DMS153 treated with DMSO at 0.1 percent for 48 hours (cell line): ENCODE measurements at regions not wholly inside any gene's neighbourhood (a gene's known extent, or its start where the extent isn't known, plus 50 kb on each side); places are given as distances from the start of the nearest gene placed in this dataset.

Experiments used
- DNase-seq: peaks from one replicate; lab custom pipeline; 2025; ENCODE audit not compliant: unreplicated experiment; lab: John Stamatoyannopoulos, UW

DNA sequence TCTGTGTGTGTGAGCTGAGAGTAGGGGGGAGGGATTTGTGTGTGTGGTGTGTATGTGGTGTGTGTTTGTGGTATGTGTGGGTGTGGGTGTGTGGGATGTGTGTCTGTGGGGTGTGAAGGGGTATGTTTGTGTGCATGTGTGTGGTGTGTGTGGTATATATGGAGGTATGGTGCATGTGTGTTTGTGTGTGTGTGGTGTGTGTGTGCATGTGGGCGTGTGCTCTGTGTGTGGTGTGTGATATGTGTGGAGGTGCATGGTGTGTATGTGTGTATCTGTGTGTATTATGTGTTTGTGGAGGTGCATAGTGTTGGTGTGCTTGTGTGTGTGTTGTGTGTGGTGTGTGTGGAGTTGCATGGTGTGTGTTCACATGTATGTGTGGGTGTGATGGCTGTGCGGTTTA is 106.0 kb downstream of the CMPK2 start:
- no peak for DNase-seq

DNA sequence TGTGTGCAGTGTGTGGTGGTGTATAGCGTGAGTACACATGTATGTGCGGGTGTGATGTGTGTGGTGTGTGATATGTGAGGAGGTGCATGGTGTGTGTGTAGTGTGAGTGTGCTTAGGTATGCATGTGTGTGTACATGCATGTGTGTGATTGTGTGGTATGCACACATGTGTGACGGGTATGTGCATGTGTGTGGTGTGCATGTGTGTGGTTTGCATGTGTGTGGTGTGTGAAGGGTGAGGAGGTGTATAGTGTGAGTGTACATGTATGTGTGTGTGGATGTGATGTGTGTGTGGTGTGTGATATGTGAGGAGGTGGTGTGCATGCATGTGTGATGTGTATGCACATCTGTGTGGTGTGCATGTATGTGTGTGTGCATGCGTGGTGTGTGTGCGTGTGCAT is 105.6 kb downstream of the CMPK2 start:
- DNase-seq, result no peak

DNA sequence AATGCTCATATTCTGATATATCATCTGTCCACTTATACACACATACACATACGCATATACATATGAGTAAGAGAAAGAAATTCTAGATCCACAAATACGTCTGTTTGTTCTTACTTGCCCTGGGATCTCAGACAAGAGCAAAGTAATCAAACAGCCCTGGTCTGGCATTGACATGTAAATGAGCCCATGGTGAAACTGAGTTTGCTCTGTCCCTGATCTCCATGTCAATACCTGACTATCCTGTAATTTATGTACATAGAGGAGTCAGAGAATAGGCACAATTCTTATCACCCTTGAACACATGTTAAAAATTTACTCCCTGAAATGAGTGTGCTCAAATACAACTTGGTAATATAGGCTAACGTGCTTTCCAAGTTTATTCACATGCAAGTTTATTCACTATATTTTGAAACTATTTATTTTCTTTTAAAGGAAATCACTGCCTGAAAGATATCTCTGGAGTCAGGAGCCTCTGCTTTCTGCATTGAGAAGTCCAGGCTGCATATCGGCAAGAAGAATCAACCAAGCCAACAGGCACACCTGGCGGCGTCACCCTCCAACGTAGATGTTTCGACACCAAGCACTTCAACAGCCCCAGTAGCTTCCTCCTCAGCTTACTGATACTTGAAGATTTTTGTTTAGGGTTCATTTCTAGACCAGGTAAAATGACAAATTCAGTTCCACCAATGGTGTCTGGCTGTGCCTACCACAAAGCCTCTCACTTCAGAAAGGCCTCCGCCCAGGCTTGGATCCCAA is 100.6 kb downstream of the CMPK2 start:
- peak; percentile 52 for DNase-seq

DNA sequence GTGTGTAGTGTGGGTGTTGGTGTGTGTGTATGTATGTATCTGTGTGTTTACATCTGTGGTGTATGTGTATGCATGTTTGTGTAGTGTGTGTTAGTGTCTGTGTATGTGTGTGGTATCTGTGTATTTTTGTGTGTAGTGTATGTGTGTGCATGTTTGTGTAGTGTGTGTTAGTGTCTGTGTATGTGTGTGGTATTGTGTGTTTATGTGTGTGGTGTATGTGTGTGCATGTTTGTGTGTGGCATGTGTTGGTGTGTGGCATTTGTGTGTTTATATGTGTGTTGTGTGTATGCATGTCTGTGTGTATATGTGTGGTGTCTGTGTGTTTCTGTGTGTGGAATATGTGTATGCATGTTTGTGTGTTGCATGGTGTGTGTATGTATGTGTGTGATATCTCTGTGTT is 96.4 kb downstream of the CMPK2 start:
- no peak for DNase-seq

DNA sequence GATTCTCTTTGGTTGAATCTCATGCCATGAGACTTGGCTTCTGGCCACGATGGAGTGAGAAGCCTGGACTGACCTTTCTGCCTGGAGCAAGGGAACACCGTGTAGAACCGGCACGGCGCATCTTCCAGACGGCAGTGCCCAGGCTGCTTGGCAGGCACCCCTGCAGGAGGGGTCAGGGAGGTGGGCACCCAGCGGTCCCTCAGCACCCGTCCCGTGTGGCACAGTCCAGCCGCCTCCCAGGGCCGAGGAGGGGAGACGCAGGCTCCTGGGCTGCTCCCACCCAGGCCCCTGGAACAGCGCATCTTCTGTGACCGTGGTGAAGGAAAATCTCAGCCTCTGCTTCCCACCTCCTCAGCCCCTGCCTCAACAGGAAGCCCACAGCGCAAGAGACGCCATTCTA is 95.7 kb downstream of the CMPK2 start:
- DNase-seq, result no peak

DNA sequence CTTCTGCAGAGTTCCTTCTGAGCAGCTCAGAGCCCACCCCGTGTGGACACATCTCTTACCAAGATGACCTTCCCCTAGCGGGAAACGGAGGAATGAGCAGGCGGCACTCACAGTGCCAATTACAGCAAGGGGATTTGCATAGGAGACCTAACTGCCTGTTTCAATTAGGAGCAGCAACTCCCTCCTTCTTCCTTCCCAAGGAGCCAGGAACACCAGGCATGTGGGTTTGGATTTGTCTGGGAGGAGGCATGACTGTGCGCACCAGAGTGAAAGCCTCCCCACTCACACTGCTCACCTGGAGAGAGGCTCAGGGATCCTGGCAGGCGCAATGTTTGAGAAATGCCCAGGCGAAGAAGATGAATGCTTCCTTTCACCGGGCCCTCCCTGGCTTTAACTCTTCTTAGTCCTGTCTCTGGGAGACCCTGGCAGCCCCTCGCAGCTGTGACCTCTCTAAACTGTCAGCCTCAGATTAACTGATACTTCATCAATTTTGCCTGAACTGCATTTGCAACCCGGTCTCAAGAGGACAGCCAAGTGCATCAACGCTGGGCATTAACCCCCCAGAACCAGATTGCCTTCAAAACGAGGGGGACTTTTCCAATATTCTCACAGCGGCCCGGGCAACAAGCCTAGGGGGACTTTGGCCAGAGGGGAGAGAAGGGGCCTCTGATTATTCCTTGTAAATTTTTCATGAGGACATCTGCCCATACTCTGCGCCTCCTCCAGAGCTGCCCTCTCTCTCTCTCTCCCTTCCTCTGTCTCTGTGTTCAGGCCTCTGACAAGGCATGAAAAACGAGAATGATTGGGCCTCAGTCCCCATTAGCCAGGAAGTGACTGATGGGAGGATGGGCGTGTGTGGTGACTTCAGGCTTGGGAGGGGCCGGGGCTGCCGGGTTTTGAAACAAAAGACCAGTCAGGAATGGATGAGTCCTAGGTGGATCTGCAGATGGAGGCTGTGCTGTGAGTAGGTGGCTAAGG is 93.8 kb downstream of the CMPK2 start:
- DNase-seq, result peak; percentile 45

DNA sequence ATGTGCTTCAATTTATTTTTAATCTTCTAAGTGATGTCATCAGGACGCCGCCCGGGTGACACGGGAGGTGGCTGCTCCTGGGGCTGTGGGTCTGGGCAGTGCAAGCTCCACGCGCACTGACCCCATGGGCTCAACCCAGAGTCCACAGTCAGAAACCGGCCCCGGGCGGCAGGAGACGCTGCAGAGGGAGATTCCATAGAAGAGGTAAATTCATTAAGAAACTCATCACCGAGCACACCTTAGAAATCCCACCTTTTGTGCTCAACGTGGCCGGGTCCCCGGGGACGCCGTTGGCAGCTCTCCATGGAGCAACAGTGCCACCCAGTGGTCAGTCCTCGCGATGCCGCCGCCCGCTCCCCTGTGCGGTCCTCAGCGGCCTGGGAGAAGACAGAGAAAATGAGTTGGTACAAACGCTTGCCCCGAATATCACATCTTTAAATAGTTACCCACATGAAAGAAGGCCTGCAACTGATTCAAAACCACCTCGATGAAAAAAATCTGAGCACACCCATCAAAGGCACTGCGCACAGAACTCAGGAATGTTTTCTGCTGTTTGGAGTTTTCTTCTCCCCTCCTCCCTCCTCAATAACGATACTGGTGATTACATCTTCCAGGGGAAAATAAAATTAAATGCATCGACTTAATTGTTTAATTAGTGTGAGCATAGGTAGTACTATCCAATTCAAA is 92.6 kb downstream of the CMPK2 start:
- DNase-seq, result peak; percentile 76

DNA sequence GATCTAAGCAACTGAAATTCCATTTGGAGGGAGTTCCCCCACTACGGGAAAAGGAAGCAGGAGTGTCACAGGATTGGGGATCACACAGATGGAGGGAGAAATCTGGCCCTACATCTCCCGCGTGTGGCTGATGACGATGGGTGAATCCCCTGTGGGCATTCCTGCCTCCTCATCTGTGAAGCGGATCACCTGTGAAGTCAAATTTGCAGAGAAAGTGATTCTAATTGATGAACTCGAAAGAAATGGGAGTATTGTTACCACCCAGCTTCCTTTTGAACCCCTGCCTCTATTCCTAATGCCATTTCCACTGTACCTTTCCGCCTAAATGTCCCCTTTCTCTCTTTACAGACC is 92.0 kb downstream of the CMPK2 start:
- DNase-seq, result no peak

DNA sequence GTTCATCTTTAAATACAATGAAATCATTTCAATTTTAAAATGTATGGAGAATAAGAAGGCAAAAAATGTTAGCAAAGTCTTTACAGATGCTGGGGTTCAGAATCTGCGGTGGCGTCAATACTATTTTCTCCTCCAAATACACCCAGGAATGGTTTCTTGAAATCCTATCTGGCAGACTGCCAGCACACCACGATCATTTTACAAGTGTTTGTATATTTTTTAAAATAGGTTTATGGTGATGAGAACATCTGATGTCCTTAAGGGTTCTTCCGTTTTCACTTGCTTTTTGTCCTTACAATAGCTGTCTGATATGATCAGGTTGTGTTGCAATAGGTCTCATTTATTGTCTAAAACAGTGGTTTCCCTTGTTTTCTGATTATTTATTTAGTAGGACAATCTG is 89.6 kb downstream of the CMPK2 start:
- DNase-seq, result no peak

DNA sequence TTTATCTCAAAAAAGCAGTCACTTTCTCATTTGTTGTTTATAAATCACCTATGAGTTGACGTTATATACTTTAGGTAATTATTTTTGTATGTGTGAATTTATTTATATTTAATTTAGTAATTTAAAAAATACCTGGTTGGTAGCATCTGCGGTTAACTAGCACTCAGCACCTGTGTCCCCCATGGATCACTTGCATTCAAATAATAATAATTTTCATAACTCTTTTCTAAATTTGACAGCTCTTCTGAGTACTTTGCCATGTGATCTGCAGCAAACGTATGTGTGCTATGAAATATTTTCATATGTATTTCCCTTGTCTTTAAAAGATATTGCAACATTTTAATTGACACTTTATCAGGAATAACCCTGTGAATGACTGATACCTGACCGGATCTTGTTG is 88.1 kb downstream of the CMPK2 start:
- DNase-seq, result no peak

DNA sequence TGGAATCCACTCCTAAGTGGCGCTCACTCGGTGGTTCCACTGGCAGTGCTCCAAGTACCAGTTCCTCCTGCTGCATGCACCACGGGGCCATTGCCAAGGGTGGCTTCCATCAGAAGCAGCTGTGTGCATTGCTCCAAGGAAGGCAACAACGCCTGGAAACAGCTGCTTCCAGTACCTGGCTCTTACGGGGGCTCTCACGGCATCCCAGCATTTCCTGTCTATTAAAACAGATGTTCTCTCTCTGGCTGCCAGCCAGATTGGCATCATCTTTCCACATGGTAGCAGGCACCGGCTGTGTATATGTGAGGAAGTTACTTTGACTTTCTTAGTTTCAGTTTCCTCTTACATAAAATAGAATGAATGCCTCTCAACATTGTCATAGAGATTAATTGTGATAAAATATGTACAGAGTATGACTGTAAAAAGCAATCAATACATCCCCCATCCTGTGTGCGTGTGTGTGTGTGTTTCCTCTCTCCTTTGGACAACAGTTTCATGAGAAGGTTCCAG is 84.9 kb downstream of the CMPK2 start:
- peak; percentile 58 for DNase-seq

DNA sequence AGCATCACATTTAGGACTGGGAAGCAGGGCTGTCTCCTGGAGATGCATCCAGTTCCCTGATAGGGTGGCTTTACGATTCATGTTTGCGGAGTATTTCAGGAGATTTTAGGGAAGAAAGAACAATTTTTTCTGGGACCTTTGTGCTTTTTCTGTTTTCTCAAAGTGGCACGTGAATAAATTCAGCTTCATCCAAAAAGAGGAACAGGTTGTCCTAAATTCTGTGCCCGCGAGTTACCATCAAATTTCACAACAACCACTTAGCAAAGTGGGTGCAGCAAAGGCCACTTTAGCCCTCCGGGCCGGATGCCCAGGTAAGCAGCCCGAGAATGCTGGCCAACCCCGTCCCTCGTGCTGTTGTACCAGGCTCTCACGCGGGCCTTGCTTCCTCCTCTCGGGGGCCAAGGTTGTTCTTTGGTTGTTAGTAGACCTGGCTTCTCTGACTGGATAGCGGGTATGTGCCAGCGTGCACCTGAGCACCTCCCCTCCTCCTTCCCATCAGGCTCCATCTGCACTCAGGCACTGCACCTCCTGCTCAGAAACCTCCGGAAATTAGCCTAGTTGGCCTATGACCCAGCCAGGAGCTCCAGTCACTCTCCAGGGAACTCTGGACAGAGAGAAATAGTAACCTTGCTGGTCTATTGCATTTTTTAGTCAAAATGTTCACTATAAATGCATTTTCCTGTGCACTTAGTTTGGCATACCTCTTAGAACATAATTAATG is 83.0 kb downstream of the CMPK2 start:
- no peak for DNase-seq

DNA sequence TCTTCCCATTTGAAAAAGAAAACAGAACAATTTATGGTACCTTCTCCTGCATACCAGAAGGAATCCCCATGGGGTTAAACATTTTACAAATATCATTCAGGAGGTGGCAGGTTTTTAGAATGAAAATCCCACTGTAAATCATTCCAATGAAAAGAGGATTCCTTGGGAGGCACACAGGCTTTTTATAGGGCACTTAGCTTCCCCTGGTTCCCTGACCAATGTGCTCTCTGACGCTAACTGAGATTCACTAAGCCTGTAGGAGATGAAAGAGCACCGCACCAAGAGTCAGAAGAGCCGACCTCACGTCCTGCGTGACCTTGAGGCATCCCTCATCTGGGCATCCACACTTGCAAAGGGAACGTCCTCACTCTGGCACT is 82.5 kb downstream of the CMPK2 start:
- no peak for DNase-seq

DNA sequence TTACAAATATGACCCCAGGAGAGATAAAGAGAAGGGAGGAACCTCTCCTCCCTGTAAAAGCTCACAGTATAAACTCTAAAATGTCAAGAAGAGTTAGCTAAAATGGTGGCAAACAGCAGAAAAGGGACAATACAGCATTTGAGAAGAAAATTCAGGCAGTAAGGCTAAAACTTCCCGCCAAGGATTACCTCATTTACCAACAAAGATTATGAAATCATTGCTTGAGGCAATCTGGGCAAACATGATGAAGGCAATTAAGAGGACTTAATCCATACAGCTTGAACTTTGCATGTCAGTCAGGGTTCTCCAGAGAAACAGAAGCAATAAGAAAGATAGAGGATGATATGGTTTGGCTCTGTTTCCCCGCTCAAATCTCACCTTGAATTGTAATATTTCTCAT is 81.4 kb downstream of the CMPK2 start:
- DNase-seq, result no peak

DNA sequence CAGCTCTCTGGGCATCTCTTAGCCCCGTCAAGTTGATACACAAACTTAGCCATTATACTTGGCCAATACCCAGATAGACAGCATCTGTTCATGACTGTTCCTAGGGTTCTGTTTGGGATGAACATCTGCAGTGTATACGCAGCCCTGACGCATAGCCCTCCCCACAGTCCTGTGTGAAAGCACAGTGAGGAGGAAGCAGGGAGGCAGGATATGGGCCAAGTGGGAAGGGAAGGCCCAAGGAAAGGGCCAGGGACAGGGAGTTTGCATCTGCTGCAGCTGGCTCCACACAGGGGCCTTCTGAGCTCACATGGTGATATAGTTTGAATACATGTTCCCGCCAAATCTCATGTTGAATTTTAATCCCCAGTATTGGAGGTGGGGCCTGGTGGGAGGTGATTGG is 80.2 kb downstream of the CMPK2 start:
- DNase-seq, result no peak

DNA sequence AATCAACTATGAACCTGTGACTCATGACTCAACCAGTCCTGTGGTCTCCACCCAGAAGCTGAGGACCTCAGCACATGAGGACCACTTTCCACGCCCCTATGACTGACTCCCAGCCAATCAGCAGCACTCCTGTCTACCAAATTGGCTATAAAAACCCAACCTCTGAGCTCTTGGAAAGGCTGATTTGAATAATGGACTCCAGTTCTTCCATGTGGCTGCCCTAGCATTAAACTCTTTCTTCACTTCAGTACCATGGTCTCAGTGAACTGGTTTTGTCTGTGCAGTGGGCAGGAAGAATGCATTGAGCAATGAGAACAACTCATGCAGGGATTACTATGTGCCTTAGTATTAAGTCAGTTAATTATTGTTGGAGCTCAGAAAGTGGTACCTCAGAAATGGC is 78.3 kb downstream of the CMPK2 start:
- no peak for DNase-seq

DNA sequence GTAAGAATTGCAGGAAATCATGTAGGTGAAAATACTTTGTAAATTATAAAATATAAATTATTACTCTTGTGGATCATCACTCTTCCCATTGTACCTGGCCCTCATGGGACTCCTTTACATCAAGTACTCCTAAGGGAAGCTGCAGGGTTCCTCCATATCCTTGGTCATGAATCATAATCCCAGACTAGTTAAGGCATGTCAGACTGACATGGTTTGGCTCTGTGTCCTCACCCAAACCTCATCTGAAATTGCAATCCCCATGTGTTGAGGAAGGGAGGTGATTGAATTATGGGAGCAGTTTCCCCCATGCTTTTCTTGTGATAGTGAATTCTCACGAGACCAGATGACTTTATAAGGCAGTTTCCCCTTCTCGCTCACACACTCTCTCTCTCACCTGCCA is 77.1 kb downstream of the CMPK2 start:
- no peak for DNase-seq

DNA sequence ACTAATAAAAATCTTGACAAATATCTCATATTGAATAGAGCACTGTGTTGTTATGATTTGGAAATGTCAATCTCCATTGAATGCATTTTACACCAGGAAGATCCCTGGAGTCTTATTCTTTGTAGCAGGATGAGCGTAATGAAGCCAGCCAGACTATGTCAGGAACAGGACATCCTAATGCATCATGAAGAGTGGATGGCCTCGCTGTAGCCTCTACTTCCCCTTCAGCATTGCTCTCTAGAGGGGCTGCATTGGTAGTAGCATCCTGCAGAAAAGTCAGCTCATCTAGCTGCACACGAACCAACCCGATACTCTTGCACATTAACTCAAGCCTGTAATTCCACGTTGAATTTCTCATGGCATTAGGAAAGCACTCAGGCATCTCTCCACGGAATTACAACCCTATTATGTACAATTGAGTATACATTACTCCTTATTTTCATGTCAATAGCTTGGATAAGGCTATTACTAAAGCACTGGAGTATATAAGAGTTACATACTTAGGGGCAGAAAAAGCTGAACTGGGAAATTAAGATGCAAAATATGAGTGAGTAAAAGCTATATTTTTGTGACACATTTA is 76.1 kb downstream of the CMPK2 start:
- no peak for DNase-seq

DNA sequence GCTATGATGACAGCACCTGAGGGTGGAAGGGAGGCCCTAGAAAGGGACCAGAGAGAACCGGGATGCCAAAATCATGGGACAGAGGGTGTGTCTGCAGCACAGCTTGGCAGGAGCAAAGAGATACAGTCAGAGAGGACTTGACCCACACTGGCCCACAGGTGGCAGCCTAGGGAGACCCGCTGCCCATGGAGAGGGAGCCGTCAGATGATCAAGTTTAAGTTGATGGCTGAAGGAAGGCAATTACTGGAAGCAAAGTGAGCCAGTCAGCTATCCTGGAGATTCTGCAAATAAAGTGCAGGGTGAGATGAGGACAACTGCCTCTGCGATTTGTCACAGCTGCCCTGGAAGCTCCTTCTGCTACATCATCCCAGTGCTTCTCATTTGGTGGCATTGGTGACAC is 74.0 kb downstream of the CMPK2 start:
- DNase-seq, result no peak

DNA sequence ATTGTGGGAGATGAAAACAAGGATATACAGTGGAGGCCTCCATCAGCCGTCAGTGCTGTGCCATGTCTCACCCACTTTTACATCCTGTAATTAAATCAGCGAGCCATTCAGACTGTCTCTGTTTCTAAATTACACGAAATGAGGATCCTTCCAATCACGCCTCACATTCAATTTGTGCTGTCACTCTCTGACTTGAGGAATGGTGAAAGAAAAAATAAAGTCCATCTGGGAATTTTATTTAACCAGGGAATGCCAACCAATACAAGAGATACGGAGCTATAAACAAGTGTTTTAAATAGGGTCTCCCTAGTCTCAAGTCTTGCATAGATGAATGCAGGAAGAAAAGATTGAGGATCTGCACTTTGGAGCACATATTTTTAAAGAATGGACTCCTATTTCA is 72.8 kb downstream of the CMPK2 start:
- DNase-seq, result no peak

DNA sequence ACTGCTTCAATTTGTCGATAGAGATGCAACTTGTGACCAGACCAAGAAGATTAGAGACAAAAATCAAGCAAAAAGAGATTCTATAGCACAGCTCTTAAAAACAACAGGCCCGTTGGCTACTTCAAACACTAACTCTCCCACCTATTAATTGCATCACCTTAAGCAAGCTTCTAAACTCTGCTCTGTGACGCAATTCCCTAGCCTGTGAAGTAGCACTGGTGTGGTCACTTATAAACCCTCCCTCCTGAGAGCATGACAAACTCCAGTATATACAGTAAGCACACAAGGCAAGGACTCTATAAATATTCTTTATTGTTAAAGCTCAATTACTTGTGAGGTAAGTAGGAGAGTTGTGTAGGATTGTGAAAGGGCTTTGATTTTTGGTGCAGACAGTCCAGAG is 72.3 kb downstream of the CMPK2 start:
- DNase-seq, result no peak
